ENCODE measurements at regions not wholly inside any gene's neighbourhood (a gene's known extent, or its start where the extent isn't known, plus 50 kb on each side); places are given as distances from the start of the nearest gene placed in this dataset.

DNA sequence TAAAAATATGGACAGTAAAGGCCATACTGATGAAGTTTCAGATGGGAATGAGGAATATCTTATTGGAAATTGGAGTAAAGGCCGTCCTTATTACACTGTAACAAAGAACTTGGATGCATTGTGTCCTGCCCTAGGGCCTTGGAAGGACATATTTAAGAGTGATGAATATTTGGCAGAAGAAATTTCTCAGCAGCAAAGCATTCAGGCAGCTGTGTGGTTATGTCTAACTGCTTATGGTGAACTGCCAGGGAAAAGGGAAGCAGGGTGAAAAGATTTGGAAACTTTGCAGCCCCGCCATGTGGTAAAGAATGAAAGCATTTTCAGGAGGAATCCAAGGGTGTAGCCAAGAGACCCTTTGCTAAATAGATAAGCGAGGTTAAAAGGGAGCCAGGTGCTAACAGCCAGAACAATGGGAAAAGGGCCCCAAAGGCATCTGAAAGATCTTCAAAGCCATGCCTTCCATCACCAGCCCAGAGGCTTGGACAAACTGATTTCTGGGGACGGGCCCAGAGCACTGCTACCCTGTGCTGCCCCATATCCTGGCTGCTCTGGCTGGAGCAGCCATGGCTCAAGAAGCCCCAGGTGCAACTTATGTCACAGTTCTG, 200.0 kb downstream of the PTPRU start:
- TF ChIP-seq, protein P1, sequence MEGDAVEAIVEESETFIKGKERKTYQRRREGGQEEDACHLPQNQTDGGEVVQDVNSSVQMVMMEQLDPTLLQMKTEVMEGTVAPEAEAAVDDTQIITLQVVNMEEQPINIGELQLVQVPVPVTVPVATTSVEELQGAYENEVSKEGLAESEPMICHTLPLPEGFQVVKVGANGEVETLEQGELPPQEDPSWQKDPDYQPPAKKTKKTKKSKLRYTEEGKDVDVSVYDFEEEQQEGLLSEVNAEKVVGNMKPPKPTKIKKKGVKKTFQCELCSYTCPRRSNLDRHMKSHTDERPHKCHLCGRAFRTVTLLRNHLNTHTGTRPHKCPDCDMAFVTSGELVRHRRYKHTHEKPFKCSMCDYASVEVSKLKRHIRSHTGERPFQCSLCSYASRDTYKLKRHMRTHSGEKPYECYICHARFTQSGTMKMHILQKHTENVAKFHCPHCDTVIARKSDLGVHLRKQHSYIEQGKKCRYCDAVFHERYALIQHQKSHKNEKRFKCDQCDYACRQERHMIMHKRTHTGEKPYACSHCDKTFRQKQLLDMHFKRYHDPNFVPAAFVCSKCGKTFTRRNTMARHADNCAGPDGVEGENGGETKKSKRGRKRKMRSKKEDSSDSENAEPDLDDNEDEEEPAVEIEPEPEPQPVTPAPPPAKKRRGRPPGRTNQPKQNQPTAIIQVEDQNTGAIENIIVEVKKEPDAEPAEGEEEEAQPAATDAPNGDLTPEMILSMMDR (IDR thresholded peaks at IDR 0.05; ENCODE audit: insufficient read depth, low read depth, low read length) = no peak
- no peak for TF ChIP-seq EZH2 (IDR thresholded peaks at IDR 0.05; ENCODE audit: insufficient read depth, low read length)
